ENCODE measurements at regions not wholly inside any gene's neighbourhood (a gene's known extent, or its start where the extent isn't known, plus 50 kb on each side); places are given as distances from the start of the nearest gene placed in this dataset.
A peak's percentile ranks its signal among the peaks of the same experiment; 100 is the strongest.

DNA sequence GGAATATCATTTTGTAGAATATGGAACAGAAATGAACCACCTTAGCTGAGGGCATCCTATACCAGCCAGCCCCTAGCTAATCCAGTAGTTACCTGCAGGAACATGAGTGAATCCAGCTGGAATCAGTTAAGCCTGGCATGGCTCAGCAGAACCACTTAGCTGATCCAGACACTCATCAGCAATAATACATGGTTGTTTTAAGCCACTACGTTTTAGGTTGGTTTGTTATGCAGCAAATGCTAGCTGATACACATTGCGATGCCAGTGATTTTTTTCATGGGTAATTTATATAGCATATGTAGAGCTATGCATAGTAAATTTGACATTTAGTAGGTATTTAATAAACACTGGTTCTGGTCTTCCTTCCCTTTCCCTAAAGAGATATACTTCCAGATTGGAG, 201.9 kb upstream of the JAG1 start:
- H3K4me1 ChIP-seq = peaks cover 11% of the 10 kb centered on the region
- H3F3A ChIP-seq (ENCODE audit: low read depth) = peaks cover 2% of the 10 kb centered on the region
- no peaks in the 10 kb centered on the region for H4K20me1 ChIP-seq (ENCODE audit: low read depth)
- no peak overlapping the region for H3K9ac ChIP-seq
- H3K79me2 ChIP-seq (ENCODE audit: low read depth) = no peaks in the 10 kb centered on the region
- no peak overlapping the region for H2AFZ ChIP-seq (replicated peaks)
- H3K27ac ChIP-seq = no peak overlapping the region
- Mint-ChIP-seq H3K4me1 (no peaks in the 10 kb centered on the region), H3K36me3 (no peaks in the 10 kb centered on the region), H3K9me3 (peaks cover 2% of the 10 kb centered on the region), H3K27ac (no peak overlapping the region), H3K27me3 (ENCODE audit: insufficient read depth, low read depth) (no peaks in the 10 kb centered on the region), H3K4me3 (no peak overlapping the region)
- no peak for DNase-seq (ENCODE audit: low spot score)
- no peak for TF ChIP-seq EZH2 (IDR thresholded peaks at IDR 0.05)
- no peak for TF ChIP-seq EZH2phosphoT487 (IDR thresholded peaks at IDR 0.05)
- TF ChIP-seq, protein P1, sequence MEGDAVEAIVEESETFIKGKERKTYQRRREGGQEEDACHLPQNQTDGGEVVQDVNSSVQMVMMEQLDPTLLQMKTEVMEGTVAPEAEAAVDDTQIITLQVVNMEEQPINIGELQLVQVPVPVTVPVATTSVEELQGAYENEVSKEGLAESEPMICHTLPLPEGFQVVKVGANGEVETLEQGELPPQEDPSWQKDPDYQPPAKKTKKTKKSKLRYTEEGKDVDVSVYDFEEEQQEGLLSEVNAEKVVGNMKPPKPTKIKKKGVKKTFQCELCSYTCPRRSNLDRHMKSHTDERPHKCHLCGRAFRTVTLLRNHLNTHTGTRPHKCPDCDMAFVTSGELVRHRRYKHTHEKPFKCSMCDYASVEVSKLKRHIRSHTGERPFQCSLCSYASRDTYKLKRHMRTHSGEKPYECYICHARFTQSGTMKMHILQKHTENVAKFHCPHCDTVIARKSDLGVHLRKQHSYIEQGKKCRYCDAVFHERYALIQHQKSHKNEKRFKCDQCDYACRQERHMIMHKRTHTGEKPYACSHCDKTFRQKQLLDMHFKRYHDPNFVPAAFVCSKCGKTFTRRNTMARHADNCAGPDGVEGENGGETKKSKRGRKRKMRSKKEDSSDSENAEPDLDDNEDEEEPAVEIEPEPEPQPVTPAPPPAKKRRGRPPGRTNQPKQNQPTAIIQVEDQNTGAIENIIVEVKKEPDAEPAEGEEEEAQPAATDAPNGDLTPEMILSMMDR (IDR thresholded peaks at IDR 0.05) = no peak
- no peaks in the 10 kb centered on the region for H3K9me3 ChIP-seq (ENCODE audit: low read depth)
- H3K4me3 ChIP-seq = no peak overlapping the region
- H3K27me3 ChIP-seq = no peaks in the 10 kb centered on the region
- H3K4me2 ChIP-seq = no peak overlapping the region
- H3K36me3 ChIP-seq = no peaks in the 10 kb centered on the region

DNA sequence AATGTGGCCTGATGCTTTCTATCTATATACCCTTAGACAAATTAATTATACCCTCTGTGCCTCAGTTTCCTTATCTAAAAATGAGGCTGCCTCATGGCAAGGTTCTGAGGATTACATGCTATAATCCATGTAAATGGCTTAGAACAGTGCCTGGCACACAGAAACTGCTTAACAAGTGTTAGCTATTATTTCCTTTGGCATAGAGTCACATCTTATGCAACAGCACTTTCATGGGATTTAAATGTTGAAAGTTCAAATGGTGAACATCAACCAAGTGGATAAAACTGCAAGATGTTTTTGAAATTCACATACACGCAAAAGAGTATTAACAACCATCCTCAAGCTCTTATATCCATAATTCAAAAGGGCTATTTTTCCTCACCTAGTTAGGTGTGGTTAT, 202.8 kb upstream of the JAG1 start:
- Histone ChIP-seq H3K27me3 (no peaks in the 10 kb centered on the region), H3F3A (ENCODE audit: low read depth) (peaks cover 2% of the 10 kb centered on the region), H3K36me3 (no peaks in the 10 kb centered on the region), H3K9ac (no peak overlapping the region), H3K9me3 (ENCODE audit: low read depth) (no peaks in the 10 kb centered on the region), H2AFZ (replicated peaks) (no peak overlapping the region), H4K20me1 (ENCODE audit: low read depth) (no peaks in the 10 kb centered on the region), H3K4me1 (peaks cover 11% of the 10 kb centered on the region), H3K27ac (no peak overlapping the region), H3K4me2 (no peak overlapping the region), H3K4me3 (no peak overlapping the region), H3K79me2 (ENCODE audit: low read depth) (no peaks in the 10 kb centered on the region)
- H3K4me3 Mint-ChIP-seq = no peak overlapping the region
- peaks cover 2% of the 10 kb centered on the region for H3K9me3 Mint-ChIP-seq
- no peak for DNase-seq (ENCODE audit: low spot score)
- no peaks in the 10 kb centered on the region for H3K36me3 Mint-ChIP-seq
- no peaks in the 10 kb centered on the region for H3K4me1 Mint-ChIP-seq
- no peak for TF ChIP-seq EZH2 (IDR thresholded peaks at IDR 0.05)
- TF ChIP-seq, protein P1 (IDR thresholded peaks at IDR 0.05) = no peak
- TF ChIP-seq EZH2phosphoT487 (IDR thresholded peaks at IDR 0.05) = no peak
- no peaks in the 10 kb centered on the region for H3K27me3 Mint-ChIP-seq (ENCODE audit: insufficient read depth, low read depth)
- H3K27ac Mint-ChIP-seq = no peak overlapping the region

DNA sequence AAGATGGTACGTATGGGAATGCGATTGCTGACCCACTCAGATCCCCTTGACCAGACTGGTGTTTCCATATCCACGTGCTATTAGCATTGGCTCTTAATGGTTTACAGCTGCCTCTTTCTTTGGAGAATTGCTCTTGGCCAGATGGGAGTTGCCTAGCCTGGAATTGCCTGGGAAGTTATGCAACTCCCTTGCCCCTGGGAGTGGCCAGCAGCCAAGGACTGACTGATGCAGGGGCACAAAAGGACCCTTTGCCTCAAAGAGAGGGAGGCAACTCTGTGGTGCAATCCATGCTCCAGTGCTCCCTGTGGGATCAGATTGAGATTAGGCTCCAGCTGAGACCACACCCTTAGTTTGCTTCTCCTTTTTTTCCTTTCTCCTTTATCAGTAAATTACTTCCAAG, 203.5 kb upstream of the JAG1 start:
- Histone ChIP-seq H3K4me1 (peaks cover 11% of the 10 kb centered on the region), H3K9me3 (ENCODE audit: low read depth) (no peaks in the 10 kb centered on the region), H3K9ac (no peak overlapping the region), H2AFZ (replicated peaks) (no peak overlapping the region), H4K20me1 (ENCODE audit: low read depth) (no peaks in the 10 kb centered on the region), H3K27me3 (no peaks in the 10 kb centered on the region), H3K27ac (no peak overlapping the region), H3F3A (ENCODE audit: low read depth) (peaks cover 2% of the 10 kb centered on the region), H3K79me2 (ENCODE audit: low read depth) (no peaks in the 10 kb centered on the region), H3K36me3 (no peaks in the 10 kb centered on the region), H3K4me2 (no peak overlapping the region), H3K4me3 (no peak overlapping the region)
- Mint-ChIP-seq H3K36me3 (no peaks in the 10 kb centered on the region), H3K27me3 (ENCODE audit: insufficient read depth, low read depth) (no peaks in the 10 kb centered on the region), H3K4me3 (no peak overlapping the region), H3K9me3 (peaks cover 2% of the 10 kb centered on the region), H3K27ac (no peak overlapping the region), H3K4me1 (no peaks in the 10 kb centered on the region)
- DNase-seq (ENCODE audit: low spot score) = peak; percentile 20
- TF ChIP-seq EZH2phosphoT487 (IDR thresholded peaks at IDR 0.05) (no peak), EZH2 (IDR thresholded peaks at IDR 0.05) (no peak)
- TF ChIP-seq, protein P1 (IDR thresholded peaks at IDR 0.05) = no peak
